SU-DHL-6 (cell line): ENCODE measurements at regions not wholly inside any gene's neighbourhood (a gene's known extent, or its start where the extent isn't known, plus 50 kb on each side); places are given as distances from the start of the nearest gene placed in this dataset.

Experiments used
- CTCF ChIP-seq: fragments of 200-600 bp; sonication (generic); IDR thresholded peaks from one replicate; pipeline ENCODE4 v1.5.1; 2017; ENCODE audit warnings: antibody characterized with exemption, mild to moderate bottlenecking, low read length, moderate library complexity; ENCODE audit not compliant: insufficient read depth, poor library complexity, severe bottlenecking
- EZH2phosphoT487 ChIP-seq: fragments of 200-600 bp; sonication (generic), shearing (Covaris generic); conservative IDR thresholded peaks from 2 replicates; pipeline ENCODE4 v1.6.1; 2018; ENCODE audit warnings: mild to moderate bottlenecking, antibody characterized with exemption, low read length, moderate library complexity, mixed read lengths

DNA sequence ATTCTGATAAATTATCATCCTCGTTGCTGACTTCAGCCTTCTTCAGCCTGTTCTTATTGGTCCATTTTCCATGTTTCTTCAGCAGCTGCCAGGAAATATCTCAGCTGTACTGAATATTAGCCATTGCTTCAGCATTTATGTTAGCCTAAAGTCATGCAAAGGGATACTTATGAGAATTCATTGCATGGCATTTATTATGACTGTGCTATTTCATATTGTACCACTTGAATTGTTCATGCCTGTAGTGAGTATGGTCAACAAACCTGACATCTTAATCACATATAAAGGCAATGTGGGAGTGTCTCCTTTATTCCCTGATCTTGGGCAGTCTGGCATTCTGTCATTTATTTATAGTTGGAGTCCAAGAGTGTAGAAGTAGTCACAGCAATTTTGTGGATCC, 193.4 kb upstream of the SLC35B3 start:
- TF ChIP-seq CTCF (no peak), EZH2phosphoT487 (no peak)
